HG02885 (cell line): ENCODE measurements at regions not wholly inside any gene's neighbourhood (a gene's known extent, or its start where the extent isn't known, plus 50 kb on each side); places are given as distances from the start of the nearest gene placed in this dataset.

ENCODE experiments used
- ATAC-seq: cut with Tn5 transposase; IDR thresholded peaks from one replicate; pipeline ENCODE4 v1.9.1; 2021; ENCODE audit warnings: mild to moderate bottlenecking; ENCODE audit not compliant: unreplicated experiment, poor library complexity

DNA sequence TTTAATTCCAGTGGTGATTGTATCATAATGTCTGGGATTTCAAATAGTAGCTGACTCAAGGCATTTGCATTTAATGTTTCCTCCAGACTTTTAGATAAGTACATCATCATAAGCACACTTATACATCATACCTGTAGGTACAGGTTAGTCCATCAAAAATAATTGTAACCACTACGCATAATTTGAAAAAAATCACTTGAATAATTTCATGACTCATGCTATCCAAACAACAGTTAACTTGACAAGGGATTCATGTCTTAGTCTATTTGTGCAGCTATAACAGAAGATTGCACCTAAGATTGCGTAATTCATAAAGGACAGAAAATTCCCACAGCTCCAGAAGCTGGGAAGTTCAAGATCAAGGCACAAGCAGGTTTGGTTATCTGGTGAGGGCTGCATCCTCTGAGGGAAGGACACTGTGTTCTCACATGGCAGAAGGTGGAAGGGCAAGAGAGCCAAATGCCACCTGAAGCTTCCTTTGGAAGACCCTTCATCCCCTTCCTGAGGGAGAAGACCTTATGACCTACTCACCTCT is 801.7 kb upstream of the BRINP3 start:
- no peak for ATAC-seq

GRCh38 chr1:191284175-191284574 is 806.5 kb upstream of the BRINP3 start:
- ATAC-seq: no peak

- ATAC-seq: no peak
Observed at GRCh38 chr1:191290441-191290840, 812.8 kb upstream of the BRINP3 start.

DNA sequence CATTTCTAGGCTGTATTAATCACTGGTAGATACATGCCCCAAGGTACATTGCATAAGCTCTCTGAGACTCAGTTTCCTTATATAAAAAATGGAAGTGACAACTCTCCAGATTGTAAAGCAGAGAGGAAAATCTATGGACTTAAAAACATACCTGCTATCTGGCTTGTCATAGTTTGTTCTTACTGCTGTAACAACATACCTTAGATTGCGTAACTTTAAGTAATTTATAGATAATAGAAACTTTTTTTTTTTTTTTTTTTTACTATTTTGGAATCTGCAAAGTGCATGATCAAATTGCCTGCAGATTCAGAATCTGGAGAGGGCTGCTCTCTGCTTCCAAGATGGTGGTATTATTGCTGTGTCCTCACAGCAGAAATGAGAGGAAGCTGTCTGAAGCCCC is 827.7 kb upstream of the BRINP3 start:
- no peak for ATAC-seq

DNA sequence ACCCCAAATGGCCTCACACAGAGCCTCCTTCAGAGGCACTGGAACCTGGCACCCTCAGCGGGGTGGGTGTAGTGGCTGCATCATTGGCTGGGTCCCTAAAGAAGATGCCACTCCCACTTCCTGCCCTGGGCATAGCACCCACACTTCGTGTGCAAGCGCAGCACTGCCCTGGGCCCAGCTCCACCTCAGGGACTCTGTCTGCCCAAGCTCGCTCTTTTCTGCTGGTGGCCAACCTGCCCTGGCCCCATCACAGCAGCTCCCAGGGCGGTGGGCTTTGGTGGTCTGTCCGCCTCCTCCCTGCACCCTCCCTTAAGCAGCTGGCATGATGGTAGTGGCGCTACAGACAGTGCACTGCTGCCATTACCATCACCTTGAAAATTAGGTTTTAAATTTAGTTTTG is 829.3 kb upstream of the BRINP3 start:
- no peak for ATAC-seq

DNA sequence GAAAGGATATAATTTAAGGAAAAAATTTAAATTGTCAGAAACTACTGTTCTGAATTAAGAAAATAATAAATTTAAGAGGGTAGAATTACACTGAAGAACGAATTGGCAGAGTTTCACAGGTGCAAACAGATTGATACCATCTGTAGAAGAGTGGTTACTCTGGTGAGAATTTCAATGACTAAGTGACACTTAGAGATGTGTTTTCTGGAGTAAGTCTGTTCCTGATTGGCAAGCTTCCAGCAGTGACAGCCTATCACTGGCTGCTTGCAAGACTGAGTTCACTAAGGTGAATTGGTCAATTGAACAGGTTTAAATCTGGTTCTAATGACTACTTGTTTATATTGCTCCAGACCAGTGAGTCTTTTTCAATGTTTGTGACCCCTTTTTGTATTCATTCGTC is 838.2 kb upstream of the RGS18 start:
- ATAC-seq: no peak

- ATAC-seq: no peak
Observed at GRCh38 chr1:191327868-191328267, 830.4 kb upstream of the RGS18 start.

DNA sequence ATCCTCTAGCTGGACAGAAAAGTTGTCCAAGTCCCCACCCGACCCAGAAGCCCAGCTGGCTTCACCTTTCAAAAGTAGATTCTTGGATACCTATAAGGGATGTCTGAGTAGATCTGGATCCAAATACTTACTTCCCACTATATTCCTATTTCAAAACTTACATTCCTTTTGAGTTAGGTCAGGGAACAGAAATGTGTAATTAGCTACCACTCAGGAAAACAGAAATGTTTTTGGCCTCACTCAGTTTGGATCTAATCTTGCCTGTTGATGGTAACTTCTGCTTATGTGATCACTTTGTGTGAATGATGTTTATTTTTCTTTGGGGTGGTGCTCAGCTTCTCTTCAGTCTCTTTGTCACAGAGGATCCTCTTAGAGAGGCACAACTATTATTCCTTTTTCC is 814.4 kb upstream of the RGS18 start:
- no peak for ATAC-seq

DNA sequence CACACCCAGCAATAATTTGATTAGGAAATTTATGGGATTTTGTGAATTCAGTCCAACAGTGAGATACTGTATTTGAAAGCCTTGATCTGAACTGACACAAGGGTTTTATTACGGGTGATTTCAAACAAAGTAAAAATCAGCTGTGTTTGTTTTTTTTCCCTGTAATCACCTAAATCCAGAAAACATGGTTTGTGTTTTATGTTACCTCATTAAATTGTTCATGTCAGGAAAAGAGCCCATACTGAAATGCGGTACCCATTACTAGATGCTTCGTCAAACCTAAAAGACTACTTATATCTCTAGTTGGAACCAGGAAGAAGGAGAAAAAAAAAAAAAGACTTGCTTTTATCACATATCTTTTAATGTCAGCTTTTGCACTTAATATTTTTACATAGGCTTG is 811.9 kb upstream of the RGS18 start:
- ATAC-seq: no peak

GRCh38 chr1:191348328-191348727 is 809.9 kb upstream of the RGS18 start:
- no peak for ATAC-seq

DNA sequence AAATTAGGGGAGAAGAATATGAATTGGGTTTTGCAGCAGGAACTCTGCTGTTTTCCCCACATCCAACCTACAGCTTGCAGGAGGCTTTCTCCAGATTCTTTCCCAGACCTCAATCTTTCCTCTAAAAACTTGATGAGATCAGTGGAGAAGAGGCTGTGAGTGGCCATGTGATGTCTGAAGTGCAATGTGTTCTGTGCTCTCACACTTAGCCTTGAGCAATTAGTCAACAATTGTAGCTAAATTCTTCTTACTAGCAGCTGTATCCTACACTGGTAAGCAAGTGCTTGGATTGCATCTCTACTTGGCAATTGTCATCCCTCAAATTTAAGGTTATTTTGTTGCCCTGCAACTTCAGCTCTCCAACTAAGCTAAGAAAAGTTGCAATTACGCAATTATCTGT is 807.3 kb upstream of the RGS18 start:
- ATAC-seq: no peak

DNA sequence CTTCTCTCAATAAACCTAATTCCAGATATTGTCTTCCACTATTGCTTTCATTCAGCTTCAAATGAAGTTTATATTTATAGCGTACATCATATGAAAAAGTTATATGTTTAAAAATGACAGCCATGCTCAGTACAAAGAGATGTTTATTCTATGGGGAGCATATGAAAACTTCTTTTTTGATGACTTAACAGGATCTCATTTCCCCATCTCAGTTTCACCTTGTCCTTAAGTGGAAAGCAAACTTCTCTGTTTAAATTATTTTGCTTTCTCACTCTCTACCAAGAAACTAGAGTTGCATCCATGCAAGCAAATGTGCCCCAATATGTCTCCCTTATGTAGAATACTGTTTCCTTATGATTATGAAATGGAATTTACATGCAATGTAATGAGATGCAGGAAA is 799.5 kb upstream of the RGS18 start:
- ATAC-seq: no peak

GRCh38 chr1:191366686-191367085 is 791.6 kb upstream of the RGS18 start:
- no peak for ATAC-seq

DNA sequence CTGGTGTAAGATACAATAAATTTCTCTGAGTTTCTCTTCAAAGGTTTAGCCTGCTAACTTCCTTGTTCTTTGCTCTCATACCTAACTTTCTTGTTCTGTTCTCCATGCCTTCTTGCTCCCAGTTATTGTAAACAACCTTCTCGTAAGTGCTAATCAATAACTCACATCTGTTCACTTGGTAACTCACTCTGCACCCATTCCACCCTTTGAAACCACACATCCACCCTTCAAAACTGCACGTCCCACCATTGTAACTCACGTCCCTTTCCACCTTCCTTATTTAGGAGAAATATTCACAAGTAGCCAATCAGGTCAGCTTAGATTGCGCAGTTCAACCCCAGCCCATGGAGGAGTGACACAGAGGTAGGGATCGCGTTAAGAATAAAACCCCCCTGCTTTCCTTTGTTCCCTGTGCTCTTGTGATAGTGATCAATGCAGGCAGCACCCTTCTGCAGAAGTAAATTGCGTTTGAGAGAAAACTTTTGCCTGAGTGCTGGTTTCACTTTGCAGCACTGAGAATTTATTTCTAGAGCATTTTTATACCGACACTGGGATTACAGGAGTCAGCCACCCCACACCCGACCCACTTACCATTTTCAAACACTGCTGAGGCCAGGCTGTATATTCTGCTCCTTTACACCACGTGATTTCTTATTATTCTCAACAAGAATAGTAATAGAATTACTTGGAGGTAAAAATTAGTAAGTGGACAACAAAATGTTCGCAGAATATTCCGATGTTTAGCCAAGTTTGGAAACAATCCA is 789.2 kb upstream of the RGS18 start:
- no peak for ATAC-seq

DNA sequence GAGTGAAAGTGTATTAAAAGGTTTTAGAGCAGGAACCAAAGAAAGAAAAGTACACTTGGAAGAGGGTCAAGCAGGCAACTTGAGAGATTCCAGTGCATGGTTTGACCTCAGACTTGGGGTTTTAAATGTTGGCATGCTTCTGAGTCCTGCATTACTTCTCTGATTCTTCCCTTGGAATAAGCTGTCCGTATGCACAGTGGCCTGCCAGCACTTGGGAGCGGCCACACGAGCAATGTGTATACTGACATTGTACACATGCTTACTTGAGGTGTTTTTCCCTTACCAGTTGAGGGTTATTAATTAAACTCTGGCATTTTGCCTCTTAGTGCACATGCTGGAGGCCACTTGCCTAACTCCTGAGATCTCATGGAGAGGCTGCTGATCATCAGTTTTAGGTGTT is 786.6 kb upstream of the RGS18 start:
- no peak for ATAC-seq

DNA sequence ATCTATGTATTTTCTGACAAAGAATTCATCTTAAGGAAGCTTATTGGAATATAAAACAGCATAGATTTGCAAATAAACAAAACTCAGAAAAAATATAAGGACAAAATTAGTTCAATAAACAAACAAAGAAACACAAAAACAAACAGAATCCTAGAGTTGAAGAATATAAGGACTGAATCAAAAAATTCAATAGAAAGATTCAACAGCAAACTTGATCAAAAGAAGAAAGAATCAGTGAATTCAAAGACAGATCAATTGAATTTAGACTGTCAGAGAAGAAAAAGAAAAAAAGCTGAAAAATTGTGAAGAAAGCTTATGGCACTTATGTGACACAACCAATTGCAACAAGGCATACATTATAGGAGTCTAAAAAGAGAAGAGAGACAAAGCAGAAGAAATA is 770.0 kb upstream of the RGS18 start:
- ATAC-seq: no peak

GRCh38 chr1:191396622-191397021 is 761.6 kb upstream of the RGS18 start:
- ATAC-seq: no peak

- no peak for ATAC-seq
Observed at GRCh38 chr1:191398551-191398950, 759.7 kb upstream of the RGS18 start.

- ATAC-seq: no peak
Observed at GRCh38 chr1:191405417-191405816, 752.8 kb upstream of the RGS18 start.

- no peak for ATAC-seq
Observed at GRCh38 chr1:191414981-191415640, 743.2 kb upstream of the RGS18 start.

DNA sequence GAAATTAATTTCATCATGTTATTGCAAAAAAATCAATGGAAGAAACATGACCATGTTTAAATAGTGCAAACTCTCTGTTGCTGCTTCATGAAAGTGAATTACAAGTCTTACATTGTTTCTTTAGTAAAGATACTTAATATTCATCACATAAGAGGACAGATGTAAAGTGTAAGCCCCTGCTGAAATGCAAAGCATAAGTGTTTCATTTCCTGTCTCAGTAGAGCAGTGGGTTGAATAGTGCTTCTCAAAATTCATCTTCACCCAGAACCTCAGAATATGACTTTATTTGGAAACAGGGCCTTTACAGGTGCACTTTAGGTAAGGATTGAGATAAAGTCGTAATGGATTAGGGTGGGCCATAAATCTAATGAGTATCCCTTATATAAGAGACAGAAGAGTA is 738.4 kb upstream of the RGS18 start:
- ATAC-seq: no peak

DNA sequence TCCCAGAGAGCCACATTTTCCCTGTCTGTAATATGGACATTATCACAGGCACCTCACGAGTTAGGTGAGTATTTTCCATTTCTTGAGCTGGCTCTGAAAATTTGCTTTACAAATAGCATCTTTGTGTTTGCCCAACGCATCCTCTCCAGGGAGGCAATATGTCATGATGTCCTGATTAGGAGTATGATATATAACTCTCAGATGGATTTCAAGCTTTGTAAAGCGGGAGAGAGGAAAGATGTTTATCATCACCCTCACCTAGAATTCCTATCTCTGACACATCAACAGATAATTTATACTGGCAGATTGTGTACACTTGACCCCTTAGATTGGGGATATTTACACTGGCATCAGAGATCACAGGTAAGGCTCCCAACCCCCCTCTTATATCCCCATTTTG is 730.7 kb upstream of the RGS18 start:
- ATAC-seq: no peak
